ENCODE measurements at regions not wholly inside any gene's neighbourhood (a gene's known extent, or its start where the extent isn't known, plus 50 kb on each side); places are given as distances from the start of the nearest gene placed in this dataset.

DNA sequence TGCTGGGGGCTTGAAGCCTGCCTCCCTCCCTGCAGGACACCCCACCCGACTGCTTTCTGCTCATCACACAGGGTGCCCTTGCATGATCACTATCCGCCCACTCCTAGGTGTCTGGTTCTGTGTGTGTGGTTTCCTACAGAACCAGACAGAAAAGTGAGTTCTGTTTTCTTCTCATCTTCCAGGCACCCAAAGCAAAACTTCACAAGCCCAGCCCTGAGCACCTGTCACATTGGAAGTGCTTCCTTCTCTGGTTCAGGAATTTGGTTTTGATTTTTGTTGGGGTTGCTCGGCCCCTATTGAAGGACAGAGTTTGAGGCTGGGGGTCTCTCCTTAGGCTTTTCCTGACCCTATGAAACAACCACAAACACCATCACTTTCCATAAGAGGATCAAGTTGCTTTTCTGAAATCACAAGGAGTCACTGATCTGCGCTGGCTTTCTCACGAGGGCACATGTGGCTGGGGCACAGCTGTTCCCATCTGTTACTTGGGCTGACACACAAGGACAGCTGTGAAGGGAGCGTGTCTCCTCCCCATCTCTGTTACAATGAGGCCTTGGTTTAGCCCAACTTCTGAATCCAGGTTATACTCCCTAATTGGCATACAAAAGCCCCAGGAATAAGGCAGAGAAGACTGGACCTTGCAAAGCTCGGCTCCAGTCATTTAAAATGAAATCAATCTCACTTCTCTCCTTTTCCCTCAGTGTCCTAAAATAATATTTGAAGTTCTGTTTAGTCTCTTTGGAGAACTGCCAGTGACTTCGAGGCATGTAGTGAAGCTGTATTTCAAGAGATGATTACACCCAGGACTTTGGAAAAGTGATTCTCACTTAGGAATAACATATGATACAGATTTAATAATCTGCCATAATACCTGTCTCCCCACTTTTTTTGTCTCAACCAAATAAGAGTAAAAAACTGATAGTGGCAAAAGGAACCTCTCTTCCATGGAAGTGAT lies 213.1 kb upstream of the GAS1 start:
- H3K9me2 ChIP-seq (replicated peaks; ENCODE audit: insufficient read depth, low read length), result no peaks in the 10 kb centered on the region
- no peak for DNase-seq
- no peaks in the 10 kb centered on the region for H3K36me3 ChIP-seq (ENCODE audit: insufficient read depth, low read length)
- H3K9ac ChIP-seq (ENCODE audit: low read length), result no peak overlapping the region
- no peaks in the 10 kb centered on the region for H3K4me1 ChIP-seq (ENCODE audit: low read length)
- H2AFZ ChIP-seq (ENCODE audit: low read length), result no peak overlapping the region
- no peak overlapping the region for H3K4me3 ChIP-seq (ENCODE audit: low read length)
- no peaks in the 10 kb centered on the region for H3K79me2 ChIP-seq (ENCODE audit: low read length)
- H4K20me1 ChIP-seq (ENCODE audit: insufficient read depth, low read depth, low read length), result no peaks in the 10 kb centered on the region
- H3K9me3 ChIP-seq (ENCODE audit: low read length), result no peaks in the 10 kb centered on the region
- H3K4me2 ChIP-seq (ENCODE audit: low read depth, low read length, poor library complexity, severe bottlenecking), result no peak overlapping the region
- no peaks in the 10 kb centered on the region for H3K27me3 ChIP-seq (ENCODE audit: low read length)
- no peak overlapping the region for H3K27ac ChIP-seq (ENCODE audit: low read length)

DNA sequence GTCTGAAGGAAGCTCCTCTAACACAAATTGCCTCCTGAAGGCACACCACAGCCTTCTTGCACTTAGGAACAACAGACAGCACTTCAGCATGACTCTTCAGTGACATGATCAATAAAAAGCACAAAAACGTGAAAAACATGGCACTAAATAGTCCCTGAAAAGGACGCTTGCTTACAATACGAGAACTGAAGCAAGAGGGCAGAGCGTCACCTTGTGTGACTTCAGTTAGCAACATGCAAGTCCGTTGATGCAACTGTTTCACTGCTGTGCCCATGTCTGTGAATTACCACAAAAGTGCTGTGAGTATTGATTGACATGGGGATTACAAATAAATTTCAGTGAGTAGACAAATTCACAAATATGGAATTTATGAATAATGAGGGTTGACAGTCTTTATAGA lies 219.9 kb upstream of the GAS1 start:
- Histone ChIP-seq H3K4me3 (ENCODE audit: low read length) (no peak overlapping the region), H3K27ac (ENCODE audit: low read length) (no peak overlapping the region), H3K79me2 (ENCODE audit: low read length) (no peaks in the 10 kb centered on the region), H3K36me3 (ENCODE audit: insufficient read depth, low read length) (no peaks in the 10 kb centered on the region), H2AFZ (ENCODE audit: low read length) (no peak overlapping the region), H3K9me3 (ENCODE audit: low read length) (no peaks in the 10 kb centered on the region), H3K4me2 (ENCODE audit: low read depth, low read length, poor library complexity, severe bottlenecking) (no peak overlapping the region), H3K27me3 (ENCODE audit: low read length) (no peaks in the 10 kb centered on the region), H3K9me2 (replicated peaks; ENCODE audit: insufficient read depth, low read length) (no peaks in the 10 kb centered on the region), H3K9ac (ENCODE audit: low read length) (no peak overlapping the region), H3K4me1 (ENCODE audit: low read length) (no peaks in the 10 kb centered on the region), H4K20me1 (ENCODE audit: insufficient read depth, low read depth, low read length) (no peaks in the 10 kb centered on the region)
- DNase-seq, result no peak

GRCh38 chr9:87167582-87167981 lies 220.3 kb upstream of the GAS1 start:
- no peak for DNase-seq
- Histone ChIP-seq H3K9me3 (ENCODE audit: low read length) (no peaks in the 10 kb centered on the region), H2AFZ (ENCODE audit: low read length) (no peak overlapping the region), H4K20me1 (ENCODE audit: insufficient read depth, low read depth, low read length) (no peaks in the 10 kb centered on the region), H3K79me2 (ENCODE audit: low read length) (no peaks in the 10 kb centered on the region), H3K27ac (ENCODE audit: low read length) (no peak overlapping the region), H3K9ac (ENCODE audit: low read length) (no peak overlapping the region), H3K9me2 (replicated peaks; ENCODE audit: insufficient read depth, low read length) (no peaks in the 10 kb centered on the region), H3K27me3 (ENCODE audit: low read length) (no peaks in the 10 kb centered on the region), H3K4me2 (ENCODE audit: low read depth, low read length, poor library complexity, severe bottlenecking) (no peak overlapping the region), H3K4me3 (ENCODE audit: low read length) (no peak overlapping the region), H3K4me1 (ENCODE audit: low read length) (no peaks in the 10 kb centered on the region), H3K36me3 (ENCODE audit: insufficient read depth, low read length) (no peaks in the 10 kb centered on the region)

GRCh38 chr9:87178302-87178701 lies 231.0 kb upstream of the GAS1 start:
- no peak overlapping the region for H3K27ac ChIP-seq (ENCODE audit: low read length)
- H3K36me3 ChIP-seq (ENCODE audit: insufficient read depth, low read length), result no peaks in the 10 kb centered on the region
- DNase-seq, result no peak
- no peak overlapping the region for H3K4me3 ChIP-seq (ENCODE audit: low read length)
- 0 out of 2 replicates have a peak, but pooled peaks cover 2% of the 10 kb centered on the region for H3K9me3 ChIP-seq (ENCODE audit: low read length)
- H3K9ac ChIP-seq (ENCODE audit: low read length), result no peak overlapping the region
- no peaks in the 10 kb centered on the region for H3K27me3 ChIP-seq (ENCODE audit: low read length)
- H3K4me1 ChIP-seq (ENCODE audit: low read length), result no peaks in the 10 kb centered on the region
- no peak overlapping the region for H2AFZ ChIP-seq (ENCODE audit: low read length)
- H4K20me1 ChIP-seq (ENCODE audit: insufficient read depth, low read depth, low read length), result no peaks in the 10 kb centered on the region
- no peaks in the 10 kb centered on the region for H3K79me2 ChIP-seq (ENCODE audit: low read length)
- H3K4me2 ChIP-seq (ENCODE audit: low read depth, low read length, poor library complexity, severe bottlenecking), result no peak overlapping the region
- no peaks in the 10 kb centered on the region for H3K9me2 ChIP-seq (replicated peaks; ENCODE audit: insufficient read depth, low read length)

DNA sequence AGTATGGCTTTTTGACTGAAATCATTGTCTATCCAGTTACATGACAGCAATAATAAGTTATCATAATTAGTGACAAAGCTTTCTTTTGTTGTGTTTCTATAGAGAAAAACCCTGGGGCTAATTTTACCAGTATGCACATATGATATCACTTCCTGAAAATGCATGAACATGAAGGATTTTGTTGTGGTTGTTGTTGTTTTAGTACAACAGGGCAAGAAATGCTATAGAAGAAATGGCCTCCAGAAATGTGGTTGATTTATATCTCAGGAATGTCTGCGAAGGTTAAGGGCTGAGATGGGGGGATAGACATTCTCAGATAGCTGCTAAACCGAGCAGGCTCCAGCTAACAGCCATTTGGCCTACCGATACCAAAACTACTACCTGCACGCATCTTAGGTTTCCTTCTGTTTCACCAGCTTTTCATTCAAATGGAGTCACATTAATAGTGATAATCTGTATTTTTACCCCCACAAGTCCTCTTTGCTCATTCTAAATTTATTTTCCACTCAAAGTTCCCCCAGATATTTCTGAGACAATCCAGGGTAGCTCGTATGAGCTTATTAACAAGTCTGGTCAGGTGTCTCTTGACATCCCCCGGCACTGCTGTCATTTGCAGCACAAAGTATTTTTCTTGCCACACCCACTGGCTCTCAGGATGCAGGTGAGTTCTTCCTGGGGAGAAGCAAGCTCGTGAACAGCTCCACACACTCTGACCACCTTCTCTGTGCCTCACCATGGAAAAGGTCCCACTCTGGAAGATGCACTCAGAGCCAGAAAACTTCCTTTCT lies 232.4 kb upstream of the GAS1 start:
- Histone ChIP-seq H3K4me2 (ENCODE audit: low read depth, low read length, poor library complexity, severe bottlenecking) (no peak overlapping the region), H3K27me3 (ENCODE audit: low read length) (no peaks in the 10 kb centered on the region), H2AFZ (ENCODE audit: low read length) (no peak overlapping the region), H3K79me2 (ENCODE audit: low read length) (no peaks in the 10 kb centered on the region), H3K27ac (ENCODE audit: low read length) (no peak overlapping the region), H3K4me1 (ENCODE audit: low read length) (no peaks in the 10 kb centered on the region), H3K9me3 (ENCODE audit: low read length) (0 out of 2 replicates have a peak, but pooled peaks cover 2% of the 10 kb centered on the region), H3K9ac (ENCODE audit: low read length) (no peak overlapping the region), H3K36me3 (ENCODE audit: insufficient read depth, low read length) (no peaks in the 10 kb centered on the region), H3K4me3 (ENCODE audit: low read length) (no peak overlapping the region), H3K9me2 (replicated peaks; ENCODE audit: insufficient read depth, low read length) (no peaks in the 10 kb centered on the region), H4K20me1 (ENCODE audit: insufficient read depth, low read depth, low read length) (no peaks in the 10 kb centered on the region)
- no peak for DNase-seq

DNA sequence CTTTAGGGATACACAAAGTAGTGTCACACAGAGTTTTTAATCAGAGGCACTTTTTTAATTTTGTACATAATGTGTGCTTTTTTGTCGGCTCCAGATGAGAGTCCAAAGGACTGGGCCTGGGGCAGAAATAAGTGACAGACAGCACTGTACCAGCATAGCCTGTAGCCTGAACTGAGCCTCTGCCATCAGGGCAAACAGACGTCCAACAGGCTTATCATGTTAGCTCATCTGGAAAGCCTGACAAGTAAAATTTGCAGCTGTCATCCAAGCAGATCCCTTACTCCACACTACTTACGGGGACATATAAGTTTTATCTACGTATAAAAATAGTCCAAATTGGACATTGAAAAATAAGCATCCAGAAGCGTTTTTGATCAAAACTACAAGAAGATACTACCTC lies 233.1 kb upstream of the GAS1 start:
- Histone ChIP-seq H3K27me3 (ENCODE audit: low read length) (no peaks in the 10 kb centered on the region), H3K27ac (ENCODE audit: low read length) (no peak overlapping the region), H3K9me3 (ENCODE audit: low read length) (0 out of 2 replicates have a peak, but pooled peaks cover 2% of the 10 kb centered on the region), H3K9me2 (replicated peaks; ENCODE audit: insufficient read depth, low read length) (no peaks in the 10 kb centered on the region), H4K20me1 (ENCODE audit: insufficient read depth, low read depth, low read length) (no peaks in the 10 kb centered on the region), H3K4me3 (ENCODE audit: low read length) (no peak overlapping the region), H3K79me2 (ENCODE audit: low read length) (no peaks in the 10 kb centered on the region), H3K36me3 (ENCODE audit: insufficient read depth, low read length) (no peaks in the 10 kb centered on the region), H3K9ac (ENCODE audit: low read length) (no peak overlapping the region), H3K4me2 (ENCODE audit: low read depth, low read length, poor library complexity, severe bottlenecking) (no peak overlapping the region), H2AFZ (ENCODE audit: low read length) (no peak overlapping the region), H3K4me1 (ENCODE audit: low read length) (no peaks in the 10 kb centered on the region)
- DNase-seq, result no peak

DNA sequence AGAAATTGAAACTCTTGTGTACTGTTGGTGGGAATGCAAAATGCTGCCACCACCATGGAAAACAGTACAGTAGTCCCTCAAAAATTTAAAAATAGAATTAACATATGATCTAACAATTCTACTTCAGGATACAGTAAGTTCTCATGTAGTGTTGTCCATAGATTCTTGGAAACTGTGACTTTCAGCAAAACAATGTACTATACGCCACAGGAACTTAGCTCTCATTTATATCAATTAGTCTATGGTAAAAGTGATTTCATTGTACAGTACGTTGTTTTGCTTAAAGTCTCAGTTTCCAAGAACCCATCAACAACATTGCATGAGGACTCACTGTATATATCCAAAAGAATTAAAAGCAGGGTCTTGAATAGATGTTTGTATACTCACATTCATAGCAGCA lies 233.5 kb upstream of the GAS1 start:
- no peak overlapping the region for H2AFZ ChIP-seq (ENCODE audit: low read length)
- H3K4me2 ChIP-seq (ENCODE audit: low read depth, low read length, poor library complexity, severe bottlenecking), result no peak overlapping the region
- no peaks in the 10 kb centered on the region for H3K79me2 ChIP-seq (ENCODE audit: low read length)
- no peak overlapping the region for H3K27ac ChIP-seq (ENCODE audit: low read length)
- H3K9me3 ChIP-seq (ENCODE audit: low read length), result 0 out of 2 replicates have a peak, but pooled peaks cover 2% of the 10 kb centered on the region
- no peaks in the 10 kb centered on the region for H4K20me1 ChIP-seq (ENCODE audit: insufficient read depth, low read depth, low read length)
- H3K27me3 ChIP-seq (ENCODE audit: low read length), result no peaks in the 10 kb centered on the region
- no peak overlapping the region for H3K4me3 ChIP-seq (ENCODE audit: low read length)
- H3K9ac ChIP-seq (ENCODE audit: low read length), result no peak overlapping the region
- DNase-seq, result no peak
- H3K36me3 ChIP-seq (ENCODE audit: insufficient read depth, low read length), result no peaks in the 10 kb centered on the region
- no peaks in the 10 kb centered on the region for H3K9me2 ChIP-seq (replicated peaks; ENCODE audit: insufficient read depth, low read length)
- no peaks in the 10 kb centered on the region for H3K4me1 ChIP-seq (ENCODE audit: low read length)

- Histone ChIP-seq H3K4me3 (ENCODE audit: low read length) (no peak overlapping the region), H2AFZ (ENCODE audit: low read length) (no peak overlapping the region), H3K27me3 (ENCODE audit: low read length) (no peaks in the 10 kb centered on the region), H3K79me2 (ENCODE audit: low read length) (no peaks in the 10 kb centered on the region), H3K4me2 (ENCODE audit: low read depth, low read length, poor library complexity, severe bottlenecking) (no peak overlapping the region), H4K20me1 (ENCODE audit: insufficient read depth, low read depth, low read length) (no peaks in the 10 kb centered on the region), H3K36me3 (ENCODE audit: insufficient read depth, low read length) (no peaks in the 10 kb centered on the region), H3K9me2 (replicated peaks; ENCODE audit: insufficient read depth, low read length) (no peaks in the 10 kb centered on the region), H3K27ac (ENCODE audit: low read length) (no peak overlapping the region), H3K4me1 (ENCODE audit: low read length) (no peaks in the 10 kb centered on the region), H3K9ac (ENCODE audit: low read length) (no peak overlapping the region), H3K9me3 (ENCODE audit: low read length) (0 out of 2 replicates have a peak, but pooled peaks cover 2% of the 10 kb centered on the region)
- DNase-seq, result no peak
These were observed 234.4 kb upstream of the GAS1 start for GRCh38 chr9:87181670-87182069.

All from Karpas-422 (cell line).